COLO668 (cell line): ENCODE measurements at regions not wholly inside any gene's neighbourhood (a gene's known extent, or its start where the extent isn't known, plus 50 kb on each side); places are given as distances from the start of the nearest gene placed in this dataset.

ENCODE experiments used
- DNase-seq: peaks from one replicate; lab custom pipeline; 2025; ENCODE audit not compliant: unreplicated experiment; lab: John Stamatoyannopoulos, UW

GRCh38 chr5:164649266-164649665 lies 1143.8 kb downstream of the MAT2B start:
- no peak for DNase-seq

GRCh38 chr5:164650427-164650826 lies 1145.0 kb downstream of the MAT2B start:
- no peak for DNase-seq

GRCh38 chr5:164651546-164652275 lies 1146.3 kb downstream of the MAT2B start:
- no peak for DNase-seq

DNA sequence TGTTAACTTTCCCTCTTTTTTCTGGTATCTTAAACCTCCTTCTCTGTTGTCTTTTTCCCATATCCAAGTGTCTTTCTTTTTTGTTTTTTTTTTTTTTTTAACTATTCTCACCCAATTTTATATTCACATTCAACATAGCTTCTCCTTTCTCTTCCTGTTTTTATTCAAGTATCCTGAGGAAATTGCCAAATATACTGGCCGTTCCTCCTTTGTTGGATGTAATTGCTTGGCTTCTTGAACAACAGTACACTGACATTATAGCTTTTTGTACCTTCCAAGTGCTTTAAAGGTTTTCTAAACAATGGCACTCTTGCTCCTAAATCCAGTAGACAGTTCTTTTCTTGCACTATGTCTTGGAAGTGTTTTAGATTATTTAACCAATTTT lies 1146.8 kb downstream of the MAT2B start:
- DNase-seq = no peak

DNA sequence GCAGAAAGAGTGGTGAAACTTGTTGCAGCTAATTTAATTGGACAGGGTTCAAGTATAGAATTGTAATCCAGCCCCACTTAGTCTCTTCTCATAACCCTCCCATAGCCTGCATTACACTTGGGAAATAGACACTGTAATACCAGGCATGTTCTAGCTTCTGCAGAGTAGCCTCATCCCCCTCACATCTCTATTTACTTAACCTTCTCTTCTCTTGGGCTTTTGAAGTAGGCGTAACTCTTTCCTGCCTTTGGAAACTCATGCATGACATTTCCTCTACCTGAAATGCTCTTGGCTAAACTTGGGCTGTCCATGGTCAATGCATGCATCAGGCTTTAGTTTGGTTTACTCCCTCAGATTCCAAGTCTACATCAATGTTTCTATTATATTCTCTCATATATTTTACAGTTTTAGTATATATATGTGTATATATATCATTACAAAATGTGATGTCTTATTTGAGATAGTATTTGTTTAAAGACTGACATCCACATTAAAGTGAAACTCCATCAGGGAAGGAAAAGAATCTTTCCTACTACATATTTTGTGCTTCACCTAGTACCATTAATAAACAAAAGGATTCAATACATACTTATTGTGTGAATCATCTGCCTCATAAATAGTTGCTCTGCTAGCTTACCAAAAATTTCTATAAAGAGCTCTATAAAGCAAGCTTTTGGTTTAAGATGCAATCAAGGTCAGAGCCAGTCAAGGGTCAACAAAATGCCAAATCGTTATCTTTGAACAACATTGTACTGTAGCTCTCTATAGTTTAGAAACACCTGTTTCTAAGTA lies 1158.0 kb downstream of the MAT2B start:
- DNase-seq = no peak

- no peak for DNase-seq
These were observed 1166.2 kb downstream of the MAT2B start for GRCh38 chr5:164671640-164672039.

DNA sequence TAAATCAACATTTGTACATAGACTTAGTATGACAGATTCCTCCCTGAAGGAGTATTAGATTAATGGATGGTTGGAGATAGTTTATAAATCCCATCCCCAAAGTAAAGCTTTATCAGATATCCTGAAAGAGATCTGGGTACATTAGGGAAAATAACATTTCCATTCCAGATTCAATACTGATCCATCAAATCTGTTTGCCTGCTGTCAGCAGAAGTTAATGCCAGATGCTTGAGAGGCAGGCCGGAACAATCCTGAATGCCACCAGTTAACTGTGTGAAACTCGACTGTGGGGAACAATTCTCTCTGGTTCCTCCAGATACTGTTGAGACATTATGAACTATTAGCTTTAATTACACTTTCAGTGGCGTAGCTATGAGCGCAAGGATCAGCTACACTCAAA lies 1166.8 kb downstream of the MAT2B start:
- DNase-seq = no peak

GRCh38 chr5:164672931-164673694 lies 1167.7 kb downstream of the MAT2B start:
- DNase-seq = no peak

- DNase-seq = no peak
These were observed 1174.0 kb downstream of the MAT2B start for GRCh38 chr5:164679461-164679860.

DNA sequence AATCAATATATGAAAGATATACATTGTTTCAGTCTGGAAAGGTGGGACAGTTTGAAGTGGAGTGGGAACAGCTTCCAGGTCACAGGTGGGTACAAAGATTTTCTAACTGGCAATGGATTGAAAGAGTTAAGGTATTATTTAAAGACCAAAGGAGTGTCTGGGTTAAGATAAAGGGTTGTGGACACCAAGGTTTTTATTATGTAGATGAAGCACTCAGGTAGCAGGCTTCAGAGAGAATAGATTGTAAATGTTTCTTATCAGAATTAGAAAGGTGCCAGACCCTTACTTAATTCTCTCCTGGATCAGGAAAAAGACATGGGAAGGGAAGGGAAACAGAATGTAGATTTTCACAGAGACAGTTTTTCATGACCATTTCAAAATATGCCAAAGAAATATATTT lies 1174.8 kb downstream of the MAT2B start:
- DNase-seq = no peak

- no peak for DNase-seq
These were observed 1175.5 kb downstream of the MAT2B start for GRCh38 chr5:164680812-164681520.

DNA sequence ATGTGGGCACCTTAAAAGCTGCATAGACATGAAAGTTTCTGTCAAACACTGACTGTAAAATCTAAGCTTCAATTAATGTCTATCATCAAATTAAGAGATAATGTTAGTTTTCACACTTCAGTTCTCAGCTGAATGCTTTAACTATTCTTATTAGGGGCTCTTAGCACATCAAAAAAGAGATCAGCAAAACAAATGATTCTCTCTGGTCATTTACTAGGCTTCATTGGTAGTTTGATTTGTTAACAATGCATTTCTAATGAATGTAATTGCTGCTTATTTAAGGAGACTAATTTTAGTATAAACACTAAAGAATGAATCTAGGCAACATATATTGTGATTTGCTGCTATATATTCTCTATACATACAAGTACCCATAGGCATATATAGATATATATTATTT lies 1182.0 kb downstream of the MAT2B start:
- DNase-seq = no peak

DNA sequence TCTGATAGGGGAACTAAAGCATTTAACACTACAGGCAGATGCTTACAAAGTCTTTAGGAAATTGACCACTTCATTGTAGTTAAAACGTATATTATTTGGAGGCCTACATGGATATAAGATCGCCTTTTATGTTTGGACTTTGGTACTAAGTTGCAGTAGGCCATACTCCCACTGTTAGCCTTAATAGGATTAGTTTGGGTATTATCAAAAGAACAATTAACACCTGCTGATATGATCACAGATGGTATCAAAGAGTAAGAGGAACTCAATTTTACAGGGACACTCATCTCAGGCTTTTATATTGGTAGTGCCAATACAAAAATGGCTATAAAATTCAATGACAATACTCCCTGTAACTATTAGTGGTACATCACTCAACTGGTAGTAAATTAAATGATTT lies 1183.0 kb downstream of the MAT2B start:
- no peak for DNase-seq

DNA sequence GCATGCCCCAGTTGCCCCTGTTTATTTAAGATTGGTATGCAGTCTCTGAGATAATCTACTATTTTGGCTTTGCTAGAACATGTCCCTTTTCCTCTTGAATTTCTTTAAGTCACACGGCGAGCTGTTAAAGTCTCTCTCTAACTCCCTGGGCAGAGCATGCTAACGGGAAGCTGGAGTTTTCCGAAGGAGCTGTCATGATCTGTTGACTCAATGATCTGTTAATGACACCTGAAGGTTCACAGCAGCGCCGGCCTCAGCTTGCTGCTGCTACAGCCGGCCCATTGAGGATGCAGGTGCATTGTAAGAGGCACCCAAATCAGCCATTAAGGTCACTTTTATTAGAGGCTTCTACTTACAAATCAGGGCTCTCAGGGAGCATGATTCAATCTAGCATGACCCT lies 1203.4 kb downstream of the MAT2B start:
- DNase-seq = no peak

- no peak for DNase-seq
These were observed 1208.3 kb downstream of the MAT2B start for GRCh38 chr5:164713682-164714081.

- no peak for DNase-seq
These were observed 1215.7 kb downstream of the MAT2B start for GRCh38 chr5:164721116-164721515.

- DNase-seq = no peak
These were observed 1216.2 kb downstream of the MAT2B start for GRCh38 chr5:164721656-164722055.

DNA sequence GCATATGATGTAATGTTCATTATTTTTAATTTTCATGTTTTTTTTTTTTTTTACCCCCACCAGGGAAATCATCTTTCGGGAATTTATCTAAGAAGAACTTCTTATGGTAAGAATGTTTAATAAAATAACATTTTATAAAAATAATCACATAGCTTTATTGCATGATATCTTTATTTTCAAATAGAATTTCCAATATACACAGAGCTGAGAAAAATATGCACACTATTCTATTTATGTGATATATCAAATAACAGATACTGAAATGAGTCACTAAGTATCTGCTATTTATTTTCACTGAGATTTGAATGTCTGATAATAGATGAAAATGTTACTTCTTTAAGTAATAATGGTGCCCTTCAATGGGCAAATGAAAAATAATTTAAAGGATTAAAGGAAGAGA lies 1217.3 kb downstream of the MAT2B start:
- no peak for DNase-seq

DNA sequence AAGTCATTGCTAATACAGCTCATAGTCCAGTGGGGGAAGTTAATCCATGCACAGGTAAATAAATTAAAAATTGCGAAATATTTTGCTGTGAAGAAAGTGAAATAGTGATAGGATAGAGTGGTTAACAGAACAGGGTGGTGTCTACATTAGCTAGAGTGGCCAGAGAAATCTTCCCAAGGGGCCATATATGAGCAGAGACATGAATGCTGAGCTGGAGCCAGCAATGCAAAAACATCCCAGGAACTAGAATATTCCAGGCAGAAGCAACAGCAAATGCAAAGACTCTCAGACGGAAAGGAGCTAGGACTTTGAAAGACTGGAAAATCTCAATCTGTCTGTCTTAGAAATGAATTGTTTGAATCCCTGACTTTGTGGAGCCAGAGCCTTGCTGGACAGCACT lies 1221.6 kb downstream of the MAT2B start:
- DNase-seq = no peak

DNA sequence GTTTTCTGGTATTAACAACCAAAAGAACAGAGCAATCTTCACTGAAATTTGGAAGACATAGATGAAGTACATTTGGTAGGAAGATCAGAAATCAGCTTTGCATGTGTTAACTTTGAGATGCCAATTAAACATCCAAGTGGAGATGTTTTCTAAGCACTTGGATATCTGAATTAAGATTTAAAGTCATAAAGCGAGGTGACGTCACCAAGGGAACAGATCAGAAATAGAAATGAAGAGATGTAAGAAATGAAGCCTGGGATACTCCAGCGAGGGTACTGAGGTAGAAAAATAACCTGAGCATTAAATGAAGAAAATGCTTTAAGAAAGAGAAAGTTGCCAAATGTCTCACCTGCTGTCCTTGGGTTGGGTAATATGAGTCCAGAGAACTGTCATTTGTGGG lies 1223.3 kb downstream of the MAT2B start:
- DNase-seq = no peak

GRCh38 chr5:164735334-164735733 lies 1229.9 kb downstream of the MAT2B start:
- no peak for DNase-seq
